Left colon (tissue), 2 donors: ENCODE measurements at regions not wholly inside any gene's neighbourhood (a gene's known extent, or its start where the extent isn't known, plus 50 kb on each side); places are given as distances from the start of the nearest gene placed in this dataset.
"Not testable (repeated sequence)": the region's sequence is repeated elsewhere in the genome, so short reads cannot be mapped to it uniquely, and the experiment has no call there.

Source experiments
- ATAC-seq: fragments of 200-7000 bp; cut with Tn5 transposase; one replicate; pipeline ENCODE4 v1.9.1; 2020; ENCODE audit warnings: mild to moderate bottlenecking, moderate library complexity
- DNase-seq, 2 donors: peaks; one replicate each; pipeline ENCODE4 v3.0.0-alpha.2; 2020
- intact Hi-C, 2 donors: fragments of 100-400 bp; cut with DNase I in 1 of 2; cut with micrococcal nuclease in 1 of 2; formaldehyde crosslinking; loops; one replicate each; pipeline versions ENCODE4 v1.11.2 to v1.14.0; 2022; cut with DNase I, micrococcal nuclease
- donor health status: DM: no; HTN: no; CAD: no.
- donor health status: DM: yes; HTN: yes; CAD: no.

DNA sequence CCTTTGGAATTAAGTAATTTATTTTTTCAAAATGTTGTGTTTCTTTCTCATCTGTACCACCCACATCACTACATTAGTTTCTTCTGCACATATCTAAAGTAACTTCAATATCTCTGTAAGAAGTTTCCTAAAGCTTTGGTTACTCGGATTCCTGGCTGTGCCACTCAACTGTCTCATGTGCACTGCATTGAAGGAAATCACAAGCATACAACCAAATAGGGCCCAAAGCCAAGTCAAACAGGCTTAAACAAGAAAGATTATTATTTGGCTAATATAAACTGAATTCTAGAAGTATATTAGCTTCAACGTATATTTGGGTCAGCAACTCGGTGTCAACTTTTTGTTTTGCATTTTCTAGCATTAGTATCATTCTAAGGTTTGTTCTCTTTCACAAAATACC is 1647.6 kb upstream of the SPRY2 start:
- DNase-seq (no peak), ATAC-seq (no peak)
- intact Hi-C loops = no loop called here

DNA sequence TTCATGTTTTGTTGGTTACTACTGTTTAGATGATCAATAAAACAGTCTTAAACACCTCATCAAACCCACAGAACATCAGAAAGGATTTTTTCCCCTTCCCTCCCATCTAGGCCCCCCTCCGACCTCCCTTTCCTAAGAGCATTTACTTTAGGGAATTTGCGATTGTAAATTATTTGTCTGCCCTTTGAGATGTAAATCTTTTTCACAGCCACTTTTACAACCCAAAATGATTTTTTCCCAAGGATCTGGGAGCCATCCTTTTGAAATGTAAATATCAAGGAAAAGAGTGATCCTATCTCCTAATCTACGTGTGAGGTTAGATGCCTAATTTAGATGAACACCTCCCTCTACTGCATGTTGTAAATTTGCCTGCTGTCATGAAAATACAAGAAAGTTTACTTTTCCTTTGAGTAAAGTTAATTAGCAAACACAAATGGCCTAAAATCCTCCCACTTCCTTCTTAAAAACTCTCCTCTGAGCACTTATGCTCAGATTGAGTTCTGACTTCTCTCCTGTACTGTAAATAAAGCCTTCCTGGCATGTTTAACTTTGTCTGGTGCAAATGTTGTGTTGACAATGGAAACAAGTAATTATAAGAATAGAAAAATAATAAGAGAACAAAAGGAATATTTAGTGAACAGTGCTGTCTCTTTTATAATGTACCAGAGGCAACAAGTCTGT is 1646.9 kb upstream of the SPRY2 start:
- intact Hi-C loops = no loop called here
- no peak for ATAC-seq
- no peak for DNase-seq

DNA sequence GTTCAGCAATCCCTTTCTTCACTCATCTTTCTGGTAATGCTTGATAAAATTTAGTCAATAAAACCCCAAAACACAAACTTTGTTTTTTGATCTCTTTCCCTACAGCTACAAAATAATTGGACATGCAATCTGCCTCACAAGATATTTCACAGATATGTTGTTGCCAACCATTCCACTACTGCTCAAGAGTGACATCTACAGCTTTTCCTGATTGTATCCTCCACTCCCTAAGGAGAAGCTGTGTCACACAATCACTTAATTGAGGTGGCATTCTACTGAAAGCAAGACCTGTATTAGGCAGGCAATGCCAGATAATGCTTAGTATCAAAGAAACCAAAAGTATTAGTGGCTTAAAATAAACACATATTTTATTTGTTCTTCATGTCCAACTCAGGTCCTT is 1646.2 kb upstream of the SPRY2 start:
- DNase-seq = no peak
- no peak for ATAC-seq
- intact Hi-C loops = no loop called here

DNA sequence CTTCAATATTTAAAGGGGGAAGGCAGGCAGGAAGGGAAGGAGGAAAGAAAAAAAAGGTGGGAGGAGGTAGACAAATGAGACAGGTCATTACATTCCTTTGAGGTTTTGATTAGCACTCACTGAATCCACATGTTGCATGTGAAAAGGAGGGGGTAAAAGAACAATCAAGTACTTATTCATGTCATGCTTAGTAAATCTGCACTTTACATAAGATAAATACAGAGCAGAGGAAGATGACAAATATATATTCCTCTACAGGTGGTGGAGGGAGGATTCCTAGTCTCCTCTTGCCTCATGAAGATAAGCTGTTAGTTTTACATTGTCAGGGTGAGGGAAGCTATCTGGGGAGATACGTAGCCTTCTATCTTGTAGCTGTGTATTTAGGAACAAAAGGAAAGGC is 1645.4 kb upstream of the SPRY2 start:
- intact Hi-C loops = no loop called here
- ATAC-seq (no peak), DNase-seq (no peak)

DNA sequence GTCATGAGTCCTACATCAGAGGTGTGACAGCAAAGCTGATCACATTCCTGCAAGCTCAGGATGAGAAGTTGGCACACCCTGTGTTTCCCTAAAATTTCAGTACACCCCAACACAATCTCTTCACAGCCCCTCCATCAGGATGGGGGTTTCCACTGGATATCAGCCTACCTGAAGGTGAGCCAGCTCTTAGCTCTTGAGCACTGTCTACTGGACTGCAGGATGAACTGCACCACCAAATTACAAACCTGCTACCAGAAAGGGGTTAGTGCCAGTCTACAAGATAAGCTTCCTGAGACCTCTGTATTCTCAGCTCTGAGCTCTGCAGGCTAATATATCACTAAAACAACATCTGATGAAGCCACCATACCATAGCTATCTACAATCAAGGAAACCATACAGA is 1616.2 kb upstream of the SPRY2 start:
- intact Hi-C loops = no loop called here
- DNase-seq (no peak), ATAC-seq (no peak)

DNA sequence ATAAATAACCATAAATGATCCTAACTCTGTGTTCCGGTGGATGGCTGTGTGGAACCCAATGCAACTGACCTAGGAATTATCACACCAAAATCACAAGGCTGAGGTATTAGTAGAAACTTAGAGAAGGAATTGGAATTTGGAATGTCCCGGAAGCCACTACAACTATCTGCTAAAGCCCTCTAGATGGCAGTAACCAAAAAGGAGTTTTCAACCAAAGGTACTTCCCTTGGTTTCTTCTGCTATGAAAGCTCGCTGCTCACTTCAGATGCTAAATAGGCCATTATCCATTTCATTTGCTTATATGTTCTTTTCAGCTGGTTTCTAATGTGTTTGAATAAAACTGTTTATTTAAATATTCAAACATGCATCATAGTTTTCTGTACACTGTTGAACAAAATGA is 1589.1 kb upstream of the SPRY2 start:
- intact Hi-C loops = no loop called here
- ATAC-seq (no peak), DNase-seq (no peak)

DNA sequence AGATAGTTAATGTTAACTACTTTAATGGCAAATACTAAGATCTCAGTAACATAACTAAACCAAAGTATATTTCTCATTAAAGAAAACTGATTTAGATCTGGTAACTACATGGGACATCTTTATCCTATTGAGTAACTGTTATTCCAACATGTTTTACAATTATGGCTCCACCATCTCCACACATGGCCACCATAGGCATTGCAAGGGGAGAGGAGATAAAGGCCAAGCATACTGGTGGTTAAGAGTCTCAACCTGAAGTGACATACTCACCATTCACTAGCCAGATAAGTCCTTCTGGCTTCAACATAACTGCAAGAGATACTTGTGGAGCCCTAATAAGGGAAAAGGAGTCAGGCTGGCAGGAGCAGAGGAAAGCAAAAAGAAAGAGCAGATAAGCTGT is 1586.4 kb upstream of the SPRY2 start:
- ATAC-seq (no peak), DNase-seq (no peak)
- intact Hi-C loops = no loop called here

DNA sequence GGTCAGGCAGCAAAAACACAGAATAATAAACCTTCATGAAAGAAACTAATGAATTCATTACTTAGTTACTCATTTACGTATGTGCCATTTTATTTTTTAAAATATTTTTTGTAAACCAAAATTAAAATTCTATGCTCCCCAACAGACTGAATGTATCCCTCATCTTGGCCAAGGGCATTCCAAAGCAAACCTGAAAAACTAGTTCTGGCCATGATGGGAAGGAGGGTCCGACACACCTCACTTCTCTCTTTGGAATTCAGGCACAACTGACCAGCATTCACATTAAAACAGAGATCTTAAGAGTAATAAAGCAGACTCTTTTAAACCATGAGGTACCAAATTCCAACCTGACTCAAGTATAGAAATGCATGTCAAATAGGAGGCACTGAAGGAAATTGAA is 1576.9 kb upstream of the SPRY2 start:
- DNase-seq = no peak

DNA sequence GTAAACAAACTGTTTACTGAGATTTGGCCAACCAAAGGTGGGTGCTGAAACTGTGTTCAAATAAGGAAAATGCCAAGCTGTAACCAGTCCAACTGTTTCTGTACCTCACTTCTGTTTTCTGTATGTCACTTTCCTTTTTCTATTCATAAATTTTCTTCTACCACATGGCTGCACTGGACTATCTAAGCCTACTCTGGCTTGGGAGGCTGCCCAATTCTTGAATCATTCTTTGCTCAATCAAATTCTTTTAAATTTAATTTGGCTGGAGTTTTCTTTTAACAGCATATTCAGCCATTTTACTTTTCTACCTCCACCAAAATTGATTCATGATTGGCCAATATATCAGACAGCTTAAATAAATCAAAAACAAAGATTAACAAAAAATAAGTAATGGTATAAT is 1575.5 kb upstream of the SPRY2 start:
- DNase-seq (no peak), ATAC-seq (no peak)
- intact Hi-C loops = no loop called here

More for the DNA sequence above, 1576.9 kb upstream of the SPRY2 start:
- intact Hi-C loops = no loop called here
- ATAC-seq = no peak

DNA sequence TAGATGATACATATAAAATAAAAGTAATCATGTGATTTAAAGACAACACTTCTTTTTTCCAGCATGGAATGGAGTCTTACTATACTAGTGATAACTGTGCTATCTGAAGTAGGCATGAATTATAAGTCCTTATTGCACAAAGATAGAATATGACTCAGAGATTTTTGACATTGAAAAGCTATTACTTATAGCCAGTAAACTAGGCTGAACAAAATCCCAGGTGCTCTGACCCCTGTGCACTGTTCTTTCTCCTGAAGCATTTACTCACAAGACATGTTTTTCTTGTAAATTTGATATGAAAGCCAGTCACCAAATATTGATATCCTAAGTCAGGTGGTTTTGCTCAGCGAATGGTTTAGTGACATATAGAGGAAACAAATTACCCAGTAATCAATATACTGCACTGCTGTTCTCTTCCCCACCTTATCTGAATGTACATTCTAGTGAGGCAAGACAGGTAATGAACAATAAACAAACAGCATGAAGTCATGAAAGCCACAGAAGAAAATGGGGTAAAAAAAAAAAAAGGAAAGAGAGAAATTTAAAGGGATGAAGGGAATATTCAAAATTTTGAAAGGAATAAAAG is 1567.0 kb upstream of the SPRY2 start:
- intact Hi-C loops = no loop called here
- DNase-seq (no peak), ATAC-seq (no peak)

DNA sequence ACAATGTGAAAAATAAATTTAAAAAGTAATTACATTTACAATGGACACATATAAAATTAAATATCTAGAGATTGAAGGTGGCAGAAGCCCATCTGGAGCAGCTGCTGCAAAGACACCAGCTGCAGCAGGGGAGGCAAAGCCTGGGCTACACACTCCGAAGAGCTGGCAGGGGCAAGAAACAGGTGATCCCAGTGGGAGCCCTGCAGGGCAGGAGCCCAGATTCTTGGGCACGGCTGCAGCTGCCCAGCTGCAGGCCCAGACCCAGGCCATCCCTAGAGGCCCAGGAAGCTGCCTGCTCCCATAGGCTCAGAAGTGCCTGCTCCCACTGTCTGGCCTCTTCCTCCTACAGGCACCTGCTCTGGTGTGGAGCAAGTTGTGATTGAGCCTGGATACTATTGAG is 1547.9 kb upstream of the SPRY2 start:
- no peak for ATAC-seq
- intact Hi-C loops = no loop called here
- DNase-seq = no peak

DNA sequence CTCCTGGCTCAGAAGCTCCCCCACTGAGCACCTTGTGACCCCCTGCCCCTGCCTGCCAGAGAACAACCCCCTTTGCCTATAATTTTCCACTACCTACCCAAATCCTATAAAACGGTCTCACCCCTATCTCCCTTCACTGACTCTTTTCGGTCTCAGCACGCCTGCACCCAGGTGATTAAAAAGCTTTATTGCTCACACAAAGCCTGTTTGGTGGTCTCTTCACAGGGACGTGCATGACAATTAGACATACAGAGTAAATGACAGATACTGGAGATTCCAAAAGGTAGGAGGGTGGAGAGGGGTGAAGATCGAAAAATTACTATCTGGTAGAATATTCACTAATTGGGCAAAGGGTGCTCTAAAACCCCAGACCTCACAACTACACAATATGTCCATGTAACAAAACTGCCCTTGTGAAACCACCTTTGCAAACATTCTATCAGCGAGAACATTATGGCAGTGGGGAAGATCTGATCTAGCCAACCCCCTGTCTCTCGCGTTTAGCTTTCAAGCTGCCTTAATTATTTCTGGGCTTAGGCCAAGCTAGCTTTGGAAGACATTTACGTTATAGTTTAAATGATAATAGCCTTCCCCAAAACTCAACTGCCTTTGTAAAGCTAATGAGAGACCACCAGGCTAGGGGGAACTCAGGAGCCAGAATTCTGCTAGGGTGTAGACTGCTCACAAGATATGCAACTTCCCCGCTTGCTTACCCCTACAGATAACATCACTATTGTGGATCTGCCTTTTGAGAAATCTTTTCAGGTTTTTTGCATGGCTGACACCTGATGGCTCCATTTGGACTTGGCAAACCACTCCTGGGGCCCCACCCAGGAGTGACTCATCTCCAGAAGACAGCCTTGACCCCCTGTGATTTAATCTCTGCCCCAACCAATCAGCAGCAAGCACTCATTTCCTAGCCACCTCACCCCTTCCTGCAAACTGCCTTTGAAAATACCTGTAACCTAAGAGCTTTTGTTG is 1534.0 kb upstream of the SPRY2 start:
- DNase-seq (no peak), ATAC-seq (no peak)
- intact Hi-C loops = loop anchor here in 1 of 2 donors (10.0 kb wide), 1 partner anchor 330 kb away; no protein-coding TSS in a partner anchor

DNA sequence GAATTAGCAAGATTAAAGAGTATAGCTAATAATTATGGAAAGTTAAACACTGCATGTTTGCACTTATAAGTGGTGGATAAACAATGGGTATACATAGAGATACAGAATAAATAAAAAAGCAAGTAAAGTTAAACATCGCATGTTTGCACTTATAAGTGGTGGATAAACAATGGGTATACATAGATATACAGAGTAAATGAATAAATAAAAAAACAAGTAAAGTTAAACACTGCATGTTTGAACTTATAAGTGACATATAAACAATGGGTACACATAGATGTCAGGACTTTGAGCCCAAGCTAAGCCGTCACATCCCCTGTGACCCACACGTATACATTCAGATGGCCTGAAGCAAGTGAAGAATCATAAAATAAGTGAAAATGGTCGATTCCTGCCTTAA is 1533.3 kb upstream of the SPRY2 start:
- DNase-seq = no peak
- no peak for ATAC-seq
- intact Hi-C loops = loop anchor here in 1 of 2 donors (10.0 kb wide), 1 partner anchor 329 kb away; no protein-coding TSS in a partner anchor

DNA sequence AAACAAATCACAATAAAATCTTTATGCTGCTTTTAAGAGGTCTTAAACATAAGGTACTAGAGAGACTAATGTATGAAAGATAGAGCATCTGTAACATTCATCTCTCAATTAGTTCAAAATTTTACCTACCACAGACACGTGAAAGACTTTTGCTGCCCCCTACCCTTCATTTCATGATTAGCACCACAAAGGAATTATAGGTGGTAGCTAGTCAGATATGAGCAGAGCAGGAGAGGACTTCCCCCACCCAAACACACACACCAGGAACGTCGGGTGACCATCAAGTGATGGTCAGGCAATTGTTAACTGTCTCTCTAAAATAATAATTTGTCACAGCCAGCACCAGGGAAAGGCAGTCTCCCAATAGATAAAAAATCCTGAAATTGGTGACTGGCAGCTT is 1531.7 kb upstream of the SPRY2 start:
- DNase-seq (no peak), ATAC-seq (no peak)
- intact Hi-C loops = loop anchor here in 1 of 2 donors (10.0 kb wide), 1 partner anchor 328 kb away; no protein-coding TSS in a partner anchor

DNA sequence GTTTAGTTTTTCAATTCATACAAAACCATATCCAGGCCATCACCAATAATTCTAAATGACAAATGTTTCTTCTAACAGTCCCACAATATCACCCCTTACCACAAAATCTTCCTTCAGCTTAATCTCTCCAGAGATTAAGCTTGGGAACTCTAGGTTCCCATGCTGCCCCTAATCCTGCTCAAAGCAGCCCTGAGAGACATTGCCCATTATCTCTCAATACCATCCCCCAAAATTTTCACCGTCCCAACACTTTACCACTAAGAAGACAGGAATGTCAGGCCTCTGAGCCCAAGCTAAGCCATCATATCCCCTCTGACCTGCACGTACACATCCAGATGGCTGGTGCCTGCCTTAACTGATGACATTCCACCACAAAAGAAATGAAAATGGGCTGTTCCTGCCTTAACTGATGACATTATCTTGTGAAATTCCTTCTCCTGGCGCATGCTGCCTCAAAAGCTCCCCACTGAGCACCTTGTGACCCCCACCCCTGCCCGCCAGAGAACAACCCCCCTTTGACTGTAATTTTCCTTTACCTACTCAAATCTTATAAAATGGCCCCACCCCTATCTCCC is 1530.9 kb upstream of the SPRY2 start:
- ATAC-seq, DNase-seq: not testable (repeated sequence)
- intact Hi-C loops = loop anchor here in 1 of 2 donors (10.0 kb wide), 1 partner anchor 327 kb away; no protein-coding TSS in a partner anchor

DNA sequence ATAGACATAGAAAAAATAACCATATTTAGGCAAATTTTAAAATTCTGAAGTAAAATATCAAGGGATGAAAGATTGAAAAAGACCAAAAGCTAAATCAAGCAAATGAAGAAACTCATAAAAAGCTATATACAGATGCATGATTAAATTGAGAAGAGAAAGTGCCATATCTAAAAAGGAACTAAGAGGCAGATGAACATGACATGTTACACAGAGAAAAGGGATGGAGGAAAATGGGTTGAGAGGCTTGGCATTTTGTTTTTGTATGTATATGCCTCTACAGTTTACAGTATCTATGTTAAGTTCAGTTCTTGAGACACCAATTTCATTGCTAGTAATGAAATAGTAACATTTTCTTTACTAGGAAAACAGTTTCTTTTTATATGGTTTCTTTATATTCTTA is 1507.4 kb upstream of the SPRY2 start:
- DNase-seq (no peak), ATAC-seq (no peak)
- intact Hi-C loops = no loop called here

DNA sequence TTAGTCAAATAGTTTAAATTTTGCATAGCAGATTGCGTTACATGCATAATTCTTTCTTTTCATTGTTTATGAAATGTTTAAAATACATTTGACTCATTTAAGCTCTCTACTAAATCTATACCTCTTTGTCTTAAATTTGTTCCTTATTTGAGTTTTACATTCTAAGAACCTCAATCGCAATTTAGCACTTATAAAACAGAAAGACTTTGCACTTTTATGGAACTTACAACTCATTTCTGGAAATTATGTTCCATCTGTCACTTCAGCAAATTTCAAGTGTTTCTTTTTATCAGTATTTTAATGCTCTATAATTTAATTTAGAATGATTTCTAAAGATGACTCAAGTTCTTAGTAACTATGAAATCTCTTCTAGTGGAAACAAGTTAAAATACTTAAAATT is 1505.8 kb upstream of the SPRY2 start:
- intact Hi-C loops = no loop called here
- ATAC-seq (no peak), DNase-seq (no peak)

DNA sequence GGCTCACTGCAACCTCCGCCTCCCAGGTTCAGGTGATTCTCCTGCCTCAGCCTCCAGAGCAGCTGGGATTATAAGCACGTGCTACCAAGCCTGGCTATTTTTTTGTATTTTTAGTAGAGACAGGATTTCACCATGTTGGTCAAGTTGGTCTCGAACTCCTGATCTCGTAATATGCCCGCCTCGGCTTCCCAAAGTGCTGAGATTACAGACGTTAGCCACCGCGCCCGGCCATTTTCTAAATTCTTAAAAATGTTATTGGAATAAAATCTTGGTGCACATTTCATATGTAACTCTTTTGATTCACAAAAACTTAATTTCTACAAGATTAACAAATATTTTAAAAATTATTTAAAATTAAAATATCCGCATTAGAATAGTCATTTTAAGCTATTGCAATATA is 1480.3 kb upstream of the SPRY2 start:
- intact Hi-C loops = no loop called here
- ATAC-seq = no peak
- DNase-seq = no peak

DNA sequence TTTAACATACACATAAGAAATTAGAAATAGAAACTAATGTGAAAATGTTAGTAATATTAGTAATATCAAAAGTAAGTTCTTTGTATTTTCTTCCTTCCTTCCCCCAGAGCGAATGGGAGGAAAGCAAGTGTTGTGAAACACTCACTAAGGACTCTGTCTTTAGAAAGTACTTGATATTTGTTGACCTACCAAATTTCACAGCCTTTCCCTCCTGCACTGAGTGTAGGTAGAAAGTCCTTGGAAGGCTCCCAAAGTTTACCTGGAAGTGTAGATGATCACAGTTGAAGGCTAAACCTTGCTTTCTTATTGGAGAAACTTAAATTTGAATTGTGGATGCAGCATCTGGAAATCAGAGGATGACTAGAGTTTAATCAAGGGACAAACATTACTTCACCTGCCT is 1459.5 kb upstream of the SPRY2 start:
- no peak for ATAC-seq
- no peak for DNase-seq
- intact Hi-C loops = no loop called here
